ENCODE measurements at regions not wholly inside any gene's neighbourhood (a gene's known extent, or its start where the extent isn't known, plus 50 kb on each side); places are given as distances from the start of the nearest gene placed in this dataset.

GRCh38 chr6:154596701-154597100, 86.2 kb upstream of the CNKSR3 start:
- no peaks in the 10 kb centered on the region for H4K20me1 ChIP-seq (ENCODE audit: low read length)
- no peak overlapping the region for H2AFZ ChIP-seq (ENCODE audit: low read length)
- H3K27ac ChIP-seq (ENCODE audit: low read length), result no peak overlapping the region
- H3K79me2 ChIP-seq (ENCODE audit: low read length), result no peaks in the 10 kb centered on the region
- ChIA-PET CTCF (no interaction called here), POLR2A (ENCODE audit: unreplicated experiment) (no interaction called here)
- H3K9ac ChIP-seq (ENCODE audit: low read length), result no peak overlapping the region
- no TSS peak for BruUV-seq (replicated peaks)
- no peak for TF ChIP-seq EZH2 (IDR thresholded peaks at IDR 0.05; ENCODE audit: low read length, unreplicated experiment)
- TF ChIP-seq EZH2phosphoT487 (IDR thresholded peaks at IDR 0.05; ENCODE audit: borderline replicate concordance, low read length), result no peak
- TF ChIP-seq CTCF (conservative IDR thresholded peaks at IDR 0.05; ENCODE audit: low read depth, low read length), result no peak
- no peaks in the 10 kb centered on the region for H3K36me3 ChIP-seq (ENCODE audit: low read depth, low read length)
- no peak for DNase-seq
- no peak overlapping the region for H3K4me2 ChIP-seq (ENCODE audit: low read length)
- no peaks in the 10 kb centered on the region for H3K9me3 ChIP-seq (ENCODE audit: low read length)
- no peaks in the 10 kb centered on the region for H3K27me3 ChIP-seq (ENCODE audit: low read length)
- no peaks in the 10 kb centered on the region for H3K9me2 ChIP-seq (replicated peaks; ENCODE audit: low read length)
- no peaks in the 10 kb centered on the region for H3K4me1 ChIP-seq (ENCODE audit: insufficient read depth, low read length)
- no peak overlapping the region for H3K4me3 ChIP-seq (ENCODE audit: low read length)
- ATAC-seq, result no peak
- intact Hi-C loops (cut with micrococcal nuclease), result no loop called here
- no peaks in the 10 kb centered on the region for H3F3A ChIP-seq (ENCODE audit: low read length, unreplicated experiment)

- BruUV-seq (replicated peaks), result no TSS peak
- H3K9me2 ChIP-seq (replicated peaks; ENCODE audit: low read length), result no peaks in the 10 kb centered on the region
- ChIA-PET CTCF (no interaction called here), POLR2A (ENCODE audit: unreplicated experiment) (no interaction called here)
- no peak overlapping the region for H2AFZ ChIP-seq (ENCODE audit: low read length)
- DNase-seq, result no peak
- H3K36me3 ChIP-seq (ENCODE audit: low read depth, low read length), result no peaks in the 10 kb centered on the region
- TF ChIP-seq CTCF (conservative IDR thresholded peaks at IDR 0.05; ENCODE audit: low read depth, low read length), result no peak
- TF ChIP-seq EZH2 (IDR thresholded peaks at IDR 0.05; ENCODE audit: low read length, unreplicated experiment), result no peak
- TF ChIP-seq EZH2phosphoT487 (IDR thresholded peaks at IDR 0.05; ENCODE audit: borderline replicate concordance, low read length), result no peak
- ATAC-seq, result no peak
- H3K9ac ChIP-seq (ENCODE audit: low read length), result no peak overlapping the region
- no peaks in the 10 kb centered on the region for H3F3A ChIP-seq (ENCODE audit: low read length, unreplicated experiment)
- H3K4me3 ChIP-seq (ENCODE audit: low read length), result no peak overlapping the region
- H3K27ac ChIP-seq (ENCODE audit: low read length), result no peak overlapping the region
- no peaks in the 10 kb centered on the region for H3K9me3 ChIP-seq (ENCODE audit: low read length)
- intact Hi-C loops (cut with micrococcal nuclease), result no loop called here
- no peaks in the 10 kb centered on the region for H4K20me1 ChIP-seq (ENCODE audit: low read length)
- no peak overlapping the region for H3K4me2 ChIP-seq (ENCODE audit: low read length)
- no peaks in the 10 kb centered on the region for H3K27me3 ChIP-seq (ENCODE audit: low read length)
- no peaks in the 10 kb centered on the region for H3K79me2 ChIP-seq (ENCODE audit: low read length)
- H3K4me1 ChIP-seq (ENCODE audit: insufficient read depth, low read length), result no peaks in the 10 kb centered on the region
Measured at GRCh38 chr6:154598399-154598798, 87.9 kb upstream of the CNKSR3 start.

- no peaks in the 10 kb centered on the region for H3K4me1 ChIP-seq (ENCODE audit: insufficient read depth, low read length)
- ATAC-seq, result no peak
- CTCF ChIA-PET, result no interaction called here
Measured at GRCh38 chr6:154602296-154602695, 91.8 kb upstream of the CNKSR3 start.

More at GRCh38 chr6:154602296-154602695, 91.8 kb upstream of the CNKSR3 start:
- intact Hi-C loops (cut with micrococcal nuclease), result no loop called here
- no peaks in the 10 kb centered on the region for H3K36me3 ChIP-seq (ENCODE audit: low read depth, low read length)
- POLR2A ChIA-PET (ENCODE audit: unreplicated experiment), result no interaction called here
- no peak overlapping the region for H3K4me2 ChIP-seq (ENCODE audit: low read length)
- H3K4me3 ChIP-seq (ENCODE audit: low read length), result no peak overlapping the region
- H3K27ac ChIP-seq (ENCODE audit: low read length), result no peak overlapping the region
- no peak for TF ChIP-seq EZH2phosphoT487 (IDR thresholded peaks at IDR 0.05; ENCODE audit: borderline replicate concordance, low read length)
- TF ChIP-seq EZH2 (IDR thresholded peaks at IDR 0.05; ENCODE audit: low read length, unreplicated experiment), result no peak
- TF ChIP-seq CTCF (conservative IDR thresholded peaks at IDR 0.05; ENCODE audit: low read depth, low read length), result no peak
- no peaks in the 10 kb centered on the region for H3K27me3 ChIP-seq (ENCODE audit: low read length)
- H3K79me2 ChIP-seq (ENCODE audit: low read length), result no peaks in the 10 kb centered on the region
- no peaks in the 10 kb centered on the region for H3K9me3 ChIP-seq (ENCODE audit: low read length)
- DNase-seq, result no peak
- H2AFZ ChIP-seq (ENCODE audit: low read length), result no peak overlapping the region
- BruUV-seq (replicated peaks), result no TSS peak
- H3K9me2 ChIP-seq (replicated peaks; ENCODE audit: low read length), result no peaks in the 10 kb centered on the region
- H3K9ac ChIP-seq (ENCODE audit: low read length), result no peak overlapping the region
- H4K20me1 ChIP-seq (ENCODE audit: low read length), result no peaks in the 10 kb centered on the region
- no peaks in the 10 kb centered on the region for H3F3A ChIP-seq (ENCODE audit: low read length, unreplicated experiment)
